OCI-LY7 (cell line): ENCODE measurements at regions not wholly inside any gene's neighbourhood (a gene's known extent, or its start where the extent isn't known, plus 50 kb on each side); places are given as distances from the start of the nearest gene placed in this dataset.

Source experiments
- CTCF ChIP-seq: fragments of 200-600 bp; sonication (generic); conservative IDR thresholded peaks from 2 replicates; pipeline ENCODE4 v1.5.1; 2014; ENCODE audit warnings: mild to moderate bottlenecking, antibody characterized with exemption, low read length, moderate library complexity, mixed read lengths
- EZH2phosphoT487 ChIP-seq: fragments of 200-600 bp; sonication (generic); IDR thresholded peaks from 2 replicates; pipeline ENCODE4 v1.6.1; 2018; ENCODE audit warnings: low read depth, borderline replicate concordance, mild to moderate bottlenecking, mixed run types, antibody characterized with exemption, low read length, moderate library complexity, mixed read lengths

GRCh38 chr20:22515264-22515663 lies 69.1 kb downstream of the FOXA2 start:
- TF ChIP-seq CTCF (no peak), EZH2phosphoT487 (no peak)
